IPS-18a (cell line): ENCODE measurements at regions not wholly inside any gene's neighbourhood (a gene's known extent, or its start where the extent isn't known, plus 50 kb on each side); places are given as distances from the start of the nearest gene placed in this dataset.
"Not testable (repeated sequence)": the region's sequence is repeated elsewhere in the genome, so short reads cannot be mapped to it uniquely, and the experiment has no call there.

ENCODE experiments used
- H3K27ac ChIP-seq: one replicate; pipeline ENCODE4 v1.5.1; 2013; ENCODE audit warnings: low read length
- H3K27me3 ChIP-seq: one replicate; pipeline ENCODE4 v1.6.1; 2013; ENCODE audit warnings: mild to moderate bottlenecking, low read length; ENCODE audit not compliant: control insufficient read depth, insufficient read depth
- H3K36me3 ChIP-seq: one replicate; pipeline ENCODE4 v1.6.1; 2013; ENCODE audit warnings: low read depth, low read length; ENCODE audit not compliant: control insufficient read depth
- H3K4me1 ChIP-seq: one replicate; pipeline ENCODE4 v1.6.1; 2013; ENCODE audit warnings: low read depth, low read length; ENCODE audit not compliant: control insufficient read depth
- H3K4me3 ChIP-seq: one replicate; pipeline ENCODE4 v1.5.1; 2013; ENCODE audit warnings: low read length
- H3K9ac ChIP-seq: one replicate; pipeline ENCODE4 v1.6.1; 2013; ENCODE audit warnings: mild to moderate bottlenecking, low read length, moderate library complexity
- H3K9me3 ChIP-seq: one replicate; pipeline ENCODE4 v1.6.1; 2013; ENCODE audit warnings: low read depth, low read length; ENCODE audit not compliant: control insufficient read depth

GRCh38 chr12:34124608-34125007 is 102.3 kb downstream of the ALG10 start:
- Histone ChIP-seq H3K36me3 (no peaks in the 10 kb centered on the region), H3K9ac (no peak overlapping the region), H3K27me3 (no peaks in the 10 kb centered on the region), H3K9me3 (peaks cover 4% of the 10 kb centered on the region), H3K4me3 (no peak overlapping the region), H3K27ac (no peak overlapping the region), H3K4me1 (no peaks in the 10 kb centered on the region)

- H3K36me3 ChIP-seq, result no peaks in the 10 kb centered on the region
- H3K27me3 ChIP-seq, result no peaks in the 10 kb centered on the region
- peaks cover 5% of the 10 kb centered on the region for H3K9me3 ChIP-seq
- no peak overlapping the region for H3K4me3 ChIP-seq
- H3K9ac ChIP-seq, result no peak overlapping the region
- no peaks in the 10 kb centered on the region for H3K4me1 ChIP-seq
- no peak overlapping the region for H3K27ac ChIP-seq
Observed at GRCh38 chr12:34126239-34126641, 103.9 kb downstream of the ALG10 start.

- no peaks in the 10 kb centered on the region for H3K4me1 ChIP-seq
- H3K27me3 ChIP-seq, result no peaks in the 10 kb centered on the region
- peaks cover 10% of the 10 kb centered on the region for H3K9me3 ChIP-seq
- no peaks in the 10 kb centered on the region for H3K36me3 ChIP-seq
- H3K27ac ChIP-seq, result no peak overlapping the region
- H3K4me3 ChIP-seq, result no peak overlapping the region
- H3K9ac ChIP-seq, result no peak overlapping the region
Observed at GRCh38 chr12:34126805-34127204, 104.5 kb downstream of the ALG10 start.

GRCh38 chr12:34127379-34127778 is 105.1 kb downstream of the ALG10 start:
- not testable (repeated sequence) for H3K4me1 ChIP-seq, H3K27me3 ChIP-seq, H3K9ac ChIP-seq, H3K9me3 ChIP-seq, H3K36me3 ChIP-seq, H3K27ac ChIP-seq, H3K4me3 ChIP-seq

- Histone ChIP-seq H3K4me1 (no peaks in the 10 kb centered on the region), H3K27me3 (no peaks in the 10 kb centered on the region), H3K9ac (no peak overlapping the region), H3K4me3 (no peak overlapping the region), H3K36me3 (no peaks in the 10 kb centered on the region), H3K9me3 (peaks cover 9% of the 10 kb centered on the region), H3K27ac (no peak overlapping the region)
Observed at GRCh38 chr12:34142430-34142829, 120.1 kb downstream of the ALG10 start.

- H3K4me3 ChIP-seq, result no peak overlapping the region
- H3K27me3 ChIP-seq, result no peaks in the 10 kb centered on the region
- H3K36me3 ChIP-seq, result no peaks in the 10 kb centered on the region
- peaks cover 4% of the 10 kb centered on the region for H3K9me3 ChIP-seq
- H3K9ac ChIP-seq, result no peak overlapping the region
- no peaks in the 10 kb centered on the region for H3K4me1 ChIP-seq
- H3K27ac ChIP-seq, result no peak overlapping the region
Observed at GRCh38 chr12:34151019-34151418, 128.7 kb downstream of the ALG10 start.

GRCh38 chr12:34163443-34163842 is 141.1 kb downstream of the ALG10 start:
- Histone ChIP-seq H3K27ac (no peak overlapping the region), H3K4me3 (no peak overlapping the region), H3K9me3 (no peaks in the 10 kb centered on the region), H3K27me3 (no peaks in the 10 kb centered on the region), H3K4me1 (no peaks in the 10 kb centered on the region), H3K36me3 (no peaks in the 10 kb centered on the region), H3K9ac (no peak overlapping the region)

GRCh38 chr12:34166427-34167060 is 144.2 kb downstream of the ALG10 start:
- no peaks in the 10 kb centered on the region for H3K27me3 ChIP-seq
- H3K9me3 ChIP-seq, result no peaks in the 10 kb centered on the region
- no peak overlapping the region for H3K9ac ChIP-seq
- no peaks in the 10 kb centered on the region for H3K4me1 ChIP-seq
- no peak overlapping the region for H3K27ac ChIP-seq
- no peaks in the 10 kb centered on the region for H3K36me3 ChIP-seq
- no peak overlapping the region for H3K4me3 ChIP-seq

- not testable (repeated sequence) for H3K27me3 ChIP-seq, H3K9me3 ChIP-seq, H3K36me3 ChIP-seq, H3K27ac ChIP-seq, H3K4me3 ChIP-seq, H3K9ac ChIP-seq, H3K4me1 ChIP-seq
Observed at GRCh38 chr12:34168507-34168906, 146.2 kb downstream of the ALG10 start.

GRCh38 chr12:34186492-34186891 is 164.2 kb downstream of the ALG10 start:
- no peaks in the 10 kb centered on the region for H3K36me3 ChIP-seq
- H3K27ac ChIP-seq, result no peak overlapping the region
- no peaks in the 10 kb centered on the region for H3K27me3 ChIP-seq
- H3K9ac ChIP-seq, result no peak overlapping the region
- no peak overlapping the region for H3K4me3 ChIP-seq
- H3K9me3 ChIP-seq, result peaks cover 6% of the 10 kb centered on the region
- H3K4me1 ChIP-seq, result no peaks in the 10 kb centered on the region

GRCh38 chr12:34188974-34189373 is 166.7 kb downstream of the ALG10 start:
- Histone ChIP-seq H3K9me3 (peaks cover 6% of the 10 kb centered on the region), H3K36me3 (no peaks in the 10 kb centered on the region)

GRCh38 chr12:34190054-34190453 is 167.8 kb downstream of the ALG10 start:
- H3K4me3 ChIP-seq, result no peak overlapping the region
- no peaks in the 10 kb centered on the region for H3K4me1 ChIP-seq
- peaks cover 4% of the 10 kb centered on the region for H3K9me3 ChIP-seq
- no peak overlapping the region for H3K27ac ChIP-seq
- H3K9ac ChIP-seq, result no peak overlapping the region
- no peaks in the 10 kb centered on the region for H3K27me3 ChIP-seq
- no peaks in the 10 kb centered on the region for H3K36me3 ChIP-seq

More at GRCh38 chr12:34188974-34189373, 166.7 kb downstream of the ALG10 start:
- H3K27ac ChIP-seq, result no peak overlapping the region
- H3K9ac ChIP-seq, result no peak overlapping the region
- no peaks in the 10 kb centered on the region for H3K4me1 ChIP-seq
- no peak overlapping the region for H3K4me3 ChIP-seq
- no peaks in the 10 kb centered on the region for H3K27me3 ChIP-seq
